NCI-H2107 treated with DMSO at 0.1 percent for 48 hours (cell line): ENCODE measurements at regions not wholly inside any gene's neighbourhood (a gene's known extent, or its start where the extent isn't known, plus 50 kb on each side); places are given as distances from the start of the nearest gene placed in this dataset.
"Not testable (repeated sequence)": the region's sequence is repeated elsewhere in the genome, so short reads cannot be mapped to it uniquely, and the experiment has no call there.

Experiments used
- DNase-seq: peaks from one replicate; lab custom pipeline; 2025; ENCODE audit not compliant: unreplicated experiment; lab: John Stamatoyannopoulos, UW

- DNase-seq: no peak
These were observed 440.7 kb downstream of the CCER1 start for GRCh38 chr12:90514325-90514724.

DNA sequence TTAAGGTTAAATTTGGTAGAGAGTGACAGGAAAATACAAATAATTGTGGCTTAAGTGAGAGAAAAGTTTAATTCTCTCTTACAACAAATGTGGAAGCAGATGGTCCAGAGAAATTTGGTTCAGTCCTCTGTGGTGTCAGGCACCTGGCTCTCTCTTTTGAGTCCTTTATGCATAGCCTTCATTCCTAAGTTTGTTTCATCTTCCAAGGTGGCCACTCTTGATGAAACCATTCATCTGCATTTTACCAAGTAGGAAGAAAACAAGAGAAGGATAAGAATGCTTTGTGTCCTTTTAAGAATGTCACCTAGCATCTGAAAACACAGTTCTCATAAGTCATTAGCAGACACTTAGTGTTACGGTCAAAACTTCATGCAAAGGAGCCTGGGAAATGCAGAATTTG lies 442.5 kb downstream of the CCER1 start:
- no peak for DNase-seq

GRCh38 chr12:90510948-90511347 lies 444.0 kb downstream of the CCER1 start:
- DNase-seq: no peak

GRCh38 chr12:90504806-90505205 lies 450.2 kb downstream of the CCER1 start:
- no peak for DNase-seq

DNA sequence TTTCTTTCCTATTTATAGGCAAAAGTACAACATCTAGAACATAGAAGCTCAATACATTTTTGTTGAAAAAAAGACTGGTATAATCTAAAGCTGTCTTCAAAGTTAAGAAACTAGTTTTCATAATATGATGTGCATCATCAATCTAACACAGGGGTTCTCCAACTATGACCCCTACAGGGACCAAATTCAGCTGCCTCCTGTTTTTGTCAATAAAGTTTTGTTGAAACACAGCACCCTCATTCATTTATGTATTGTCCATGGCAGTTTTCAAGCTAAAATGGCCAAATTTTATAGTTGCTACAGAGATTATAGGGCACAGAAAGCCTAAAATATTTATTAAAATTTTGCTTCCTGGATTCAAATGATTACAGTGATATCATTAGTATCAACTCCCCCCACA lies 452.9 kb downstream of the CCER1 start:
- no peak for DNase-seq

GRCh38 chr12:90501412-90501811 lies 453.6 kb downstream of the CCER1 start:
- no peak for DNase-seq

GRCh38 chr12:90499795-90500194 lies 455.2 kb downstream of the CCER1 start:
- no peak for DNase-seq

GRCh38 chr12:90497923-90498545 lies 456.9 kb downstream of the CCER1 start:
- DNase-seq: no peak

DNA sequence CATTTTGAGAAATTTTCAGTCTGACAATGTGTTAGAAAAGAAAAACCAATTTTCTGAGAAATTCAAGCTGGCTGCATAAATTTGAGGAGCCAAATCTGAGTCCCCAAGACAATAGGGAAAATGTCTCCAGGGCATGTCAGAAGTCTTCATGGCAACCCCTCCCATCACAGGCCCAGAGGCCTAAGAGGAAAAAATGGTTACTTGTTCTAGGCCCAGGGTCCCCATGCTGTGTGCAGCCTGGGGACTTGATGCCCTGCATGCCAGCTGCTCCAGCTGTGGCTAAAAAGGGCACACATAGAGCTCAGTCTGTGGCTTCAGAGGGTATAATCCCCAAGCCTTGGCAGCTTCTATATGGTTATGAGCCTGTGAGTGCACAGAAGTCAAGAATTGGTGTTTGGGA lies 464.6 kb downstream of the CCER1 start:
- DNase-seq: no peak

- DNase-seq: no peak
These were observed 465.8 kb downstream of the CCER1 start for GRCh38 chr12:90489141-90489540.

GRCh38 chr12:90485560-90485959 lies 469.4 kb downstream of the CCER1 start:
- DNase-seq: no peak

GRCh38 chr12:90484094-90484493 lies 470.9 kb downstream of the CCER1 start:
- DNase-seq: no peak

DNA sequence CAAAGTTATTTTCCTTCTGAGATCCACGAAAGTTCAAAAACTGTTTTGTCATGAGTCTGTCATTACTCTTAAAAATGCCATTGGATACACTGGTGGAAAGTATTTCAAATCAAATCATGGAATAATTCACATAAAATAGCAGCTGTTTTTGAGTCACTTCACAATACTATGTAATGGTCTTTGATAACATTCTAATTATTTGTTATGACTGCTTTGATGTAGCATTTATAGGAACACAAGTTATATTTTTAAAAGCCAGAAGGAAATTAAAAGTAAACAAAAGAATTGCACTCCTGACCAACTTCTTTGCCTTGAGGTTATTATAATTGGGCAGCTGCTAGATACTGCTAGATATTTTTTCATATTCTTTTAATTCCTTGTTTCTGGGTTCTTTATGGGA lies 473.2 kb downstream of the CCER1 start:
- no peak for DNase-seq

DNA sequence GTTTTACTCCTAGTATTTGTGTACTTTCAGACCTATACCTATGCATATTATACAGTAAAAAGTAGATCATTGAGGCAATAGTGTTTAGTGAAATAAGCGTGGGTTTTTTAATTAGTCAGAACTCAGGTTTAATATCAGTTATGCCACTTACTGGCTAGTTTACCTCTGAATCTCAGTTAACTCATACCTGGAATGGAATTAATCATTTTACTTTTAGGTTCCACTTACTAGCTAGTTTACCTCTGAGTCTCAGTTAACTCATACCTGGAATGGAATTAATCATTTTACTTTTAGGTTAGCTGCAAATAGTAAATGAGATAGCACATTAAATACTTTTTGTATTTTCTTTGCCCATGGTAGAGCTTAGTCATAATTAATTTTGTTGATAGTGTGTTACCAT lies 475.7 kb downstream of the CCER1 start:
- no peak for DNase-seq

- DNase-seq: no peak
These were observed 481.1 kb downstream of the CCER1 start for GRCh38 chr12:90473831-90474230.

- DNase-seq: no peak
These were observed 494.3 kb downstream of the CCER1 start for GRCh38 chr12:90460681-90461080.

DNA sequence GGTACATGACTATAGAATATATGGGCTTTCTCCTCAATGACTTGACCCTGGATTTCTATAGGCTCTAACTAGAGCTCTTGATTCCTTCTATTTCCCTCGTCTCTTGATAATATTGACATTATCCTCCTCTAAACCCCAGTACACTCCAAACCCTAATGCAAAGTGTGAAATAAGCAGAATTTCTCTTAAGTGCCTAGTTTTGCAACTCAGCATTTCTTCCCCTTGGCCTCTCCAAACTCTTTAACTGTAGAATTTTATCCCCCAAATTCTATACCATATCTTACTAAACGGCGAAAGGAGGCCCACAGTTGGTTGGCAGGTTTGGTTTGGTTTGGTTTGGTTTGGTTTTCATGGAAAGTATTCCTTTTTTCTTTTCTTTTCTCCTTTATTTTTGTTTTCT lies 498.7 kb downstream of the CCER1 start:
- no peak for DNase-seq

DNA sequence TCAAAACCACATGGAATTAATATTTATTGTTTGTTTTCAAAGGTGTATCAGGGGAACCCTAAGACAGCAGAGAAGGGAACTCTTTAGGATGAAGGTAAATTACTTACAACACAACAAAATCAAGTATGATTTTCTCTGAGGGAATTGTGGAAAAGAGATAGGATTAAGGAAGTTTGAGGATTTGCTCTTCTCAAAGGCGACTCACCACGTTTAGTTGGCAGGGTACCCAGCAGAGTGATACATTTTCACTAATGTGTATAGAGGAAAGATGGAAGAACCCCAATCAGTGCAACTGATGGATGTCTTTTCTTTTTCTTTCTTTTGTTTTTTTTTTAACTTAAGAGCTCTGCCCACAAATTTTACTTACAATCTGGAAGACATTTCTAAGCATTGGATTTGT lies 499.2 kb downstream of the CCER1 start:
- no peak for DNase-seq

GRCh38 chr12:90449611-90450010 lies 505.4 kb downstream of the CCER1 start:
- no peak for DNase-seq

DNA sequence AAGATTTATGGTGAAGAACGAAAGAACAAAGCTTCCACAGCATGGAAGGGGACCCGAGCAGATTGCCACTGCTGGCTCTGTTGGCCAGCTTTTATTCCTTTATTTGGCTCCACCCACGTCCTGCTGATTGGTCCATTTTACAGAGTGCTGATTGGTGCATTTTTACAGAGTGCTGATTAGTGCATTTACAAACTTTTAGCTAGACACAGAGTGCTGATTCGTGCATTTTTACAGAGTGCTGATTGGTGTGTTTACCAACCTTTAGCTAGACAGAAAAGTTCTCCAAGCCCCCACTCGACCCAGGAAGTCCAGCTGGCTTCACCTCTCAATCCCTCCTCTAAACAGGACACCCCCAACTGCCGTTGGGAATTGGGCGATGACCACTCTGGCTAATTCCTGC lies 511.5 kb downstream of the CCER1 start:
- DNase-seq: not testable (repeated sequence)

DNA sequence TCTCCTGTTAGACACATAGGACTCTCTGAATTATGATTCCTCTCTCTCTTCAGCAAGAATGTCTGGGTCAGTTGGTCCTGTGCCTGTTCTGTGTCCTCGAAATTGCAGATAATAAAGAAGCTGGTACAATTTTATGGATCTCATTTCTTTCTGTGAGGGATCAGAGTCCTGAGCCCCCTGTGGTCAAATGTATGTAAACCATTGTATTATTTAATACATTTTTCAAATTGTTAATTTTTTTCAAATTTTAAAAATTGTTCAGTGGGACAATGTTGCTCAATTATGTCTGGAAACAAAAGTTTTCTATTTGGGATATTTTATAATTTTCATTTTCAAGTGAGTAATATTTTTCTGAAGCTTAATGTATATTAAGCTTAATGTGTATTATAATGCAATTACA lies 513.5 kb downstream of the CCER1 start:
- DNase-seq: no peak

DNA sequence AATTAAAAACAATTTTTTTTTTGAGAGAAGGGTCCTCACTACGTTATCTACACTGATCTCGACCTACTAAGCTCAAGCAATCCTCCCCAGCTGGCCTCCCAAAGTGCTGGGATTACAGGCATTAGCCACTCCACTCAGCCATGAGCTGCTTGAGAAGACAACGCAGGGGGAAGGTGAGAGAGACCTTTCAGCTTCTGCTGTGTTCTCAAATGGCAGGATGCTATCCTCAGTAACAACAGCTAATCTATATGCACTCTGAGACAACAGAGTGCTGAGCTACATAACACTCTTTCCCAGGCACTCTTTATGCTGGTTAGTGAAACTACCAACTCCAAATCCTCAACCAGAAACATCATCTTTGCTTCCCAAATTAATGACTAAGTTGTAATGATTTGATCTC lies 526.1 kb downstream of the CCER1 start:
- DNase-seq: no peak

- no peak for DNase-seq
These were observed 526.5 kb downstream of the CCER1 start for GRCh38 chr12:90428465-90428864.

- no peak for DNase-seq
These were observed 531.0 kb downstream of the CCER1 start for GRCh38 chr12:90423965-90424364.
